Hepatocyte (in vitro differentiated cells): ENCODE measurements at regions not wholly inside any gene's neighbourhood (a gene's known extent, or its start where the extent isn't known, plus 50 kb on each side); places are given as distances from the start of the nearest gene placed in this dataset.

Source experiments
- EZH2 ChIP-seq: fragments of 200-600 bp; sonication (generic); IDR thresholded peaks from 2 replicates; pipeline ENCODE4 v1.6.1; 2016; ENCODE audit warnings: antibody characterized with exemption, mild to moderate bottlenecking, borderline replicate concordance
- EZH2phosphoT487 ChIP-seq: fragments of 200-600 bp; sonication (generic); IDR thresholded peaks from one replicate; pipeline ENCODE4 v1.6.1; 2018; ENCODE audit warnings: antibody characterized with exemption, mild to moderate bottlenecking, low read depth, moderate library complexity; ENCODE audit not compliant: unreplicated experiment, severe bottlenecking
- TF ChIP-seq, protein P1 (sequence below): fragments of 200-600 bp; sonication (generic); IDR thresholded peaks from 2 replicates; pipeline ENCODE4 v1.5.1; 2016; ENCODE audit warnings: antibody characterized with exemption, mild to moderate bottlenecking; ENCODE audit not compliant: poor library complexity

DNA sequence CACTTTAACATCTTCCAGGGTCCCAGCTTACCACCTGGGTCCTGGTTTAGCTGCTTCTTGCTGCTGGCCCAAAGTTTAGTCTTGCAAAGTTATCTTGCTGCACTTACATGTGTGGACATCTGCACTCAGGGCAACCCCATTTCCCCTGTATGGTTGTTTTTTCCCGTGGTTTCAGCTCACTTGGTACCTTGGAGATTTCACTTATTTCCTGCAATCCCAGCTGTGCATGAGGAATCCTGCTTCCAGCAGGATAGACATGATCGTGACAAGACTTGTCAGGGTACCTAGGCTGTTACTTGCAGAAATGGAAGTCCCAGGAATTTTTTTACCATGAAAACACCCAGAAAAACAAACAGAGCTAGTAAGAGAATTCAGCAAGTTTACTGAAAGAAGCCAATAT, 95.9 kb upstream of the LEP start:
- TF ChIP-seq, protein P1, sequence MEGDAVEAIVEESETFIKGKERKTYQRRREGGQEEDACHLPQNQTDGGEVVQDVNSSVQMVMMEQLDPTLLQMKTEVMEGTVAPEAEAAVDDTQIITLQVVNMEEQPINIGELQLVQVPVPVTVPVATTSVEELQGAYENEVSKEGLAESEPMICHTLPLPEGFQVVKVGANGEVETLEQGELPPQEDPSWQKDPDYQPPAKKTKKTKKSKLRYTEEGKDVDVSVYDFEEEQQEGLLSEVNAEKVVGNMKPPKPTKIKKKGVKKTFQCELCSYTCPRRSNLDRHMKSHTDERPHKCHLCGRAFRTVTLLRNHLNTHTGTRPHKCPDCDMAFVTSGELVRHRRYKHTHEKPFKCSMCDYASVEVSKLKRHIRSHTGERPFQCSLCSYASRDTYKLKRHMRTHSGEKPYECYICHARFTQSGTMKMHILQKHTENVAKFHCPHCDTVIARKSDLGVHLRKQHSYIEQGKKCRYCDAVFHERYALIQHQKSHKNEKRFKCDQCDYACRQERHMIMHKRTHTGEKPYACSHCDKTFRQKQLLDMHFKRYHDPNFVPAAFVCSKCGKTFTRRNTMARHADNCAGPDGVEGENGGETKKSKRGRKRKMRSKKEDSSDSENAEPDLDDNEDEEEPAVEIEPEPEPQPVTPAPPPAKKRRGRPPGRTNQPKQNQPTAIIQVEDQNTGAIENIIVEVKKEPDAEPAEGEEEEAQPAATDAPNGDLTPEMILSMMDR, result no peak
- TF ChIP-seq EZH2 (no peak), EZH2phosphoT487 (no peak)
